ENCODE measurements at regions not wholly inside any gene's neighbourhood (a gene's known extent, or its start where the extent isn't known, plus 50 kb on each side); places are given as distances from the start of the nearest gene placed in this dataset.

DNA sequence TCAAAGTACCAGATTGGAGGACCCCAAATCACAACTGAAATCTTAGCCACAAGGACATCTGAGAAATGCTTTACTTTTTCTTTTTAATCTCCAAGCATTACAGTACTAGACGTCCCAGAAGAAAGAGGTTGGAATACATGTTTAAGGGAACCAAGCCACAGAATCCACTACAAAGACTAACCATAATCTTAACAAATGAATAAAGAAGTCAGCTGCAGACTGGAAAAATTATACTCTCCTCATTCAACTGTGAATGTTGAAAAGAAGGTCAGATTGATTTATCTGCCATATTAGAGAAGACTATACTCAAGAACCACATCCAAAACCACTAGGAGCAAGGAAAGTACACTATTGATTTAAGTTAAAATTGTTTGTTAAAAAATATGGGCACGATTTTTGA lies 102.1 kb upstream of the ABCB5 start:
- Histone ChIP-seq H3K27me3 (ENCODE audit: insufficient read depth) (no peaks in the 10 kb centered on the region), H4K20me1 (replicated peaks; ENCODE audit: insufficient read depth) (no peaks in the 10 kb centered on the region), H3K27ac (ENCODE audit: low read depth) (no peak overlapping the region), H3K79me2 (replicated peaks; ENCODE audit: insufficient read depth) (no peaks in the 10 kb centered on the region), H3F3A (replicated peaks; ENCODE audit: low read depth) (no peaks in the 10 kb centered on the region), H3K4me2 (no peak overlapping the region), H3K4me3 (no peak overlapping the region), H3K4me1 (ENCODE audit: insufficient read depth) (no peaks in the 10 kb centered on the region), H3K9me2 (ENCODE audit: insufficient read depth) (no peaks in the 10 kb centered on the region), H2AFZ (no peak overlapping the region), H3K36me3 (ENCODE audit: insufficient read depth) (no peaks in the 10 kb centered on the region)
- no peak overlapping the region for H3K27ac Mint-ChIP-seq
- H3K4me3 Mint-ChIP-seq, result no peak overlapping the region
- DNase-seq (ENCODE audit: low spot score) (no peak), ATAC-seq (no peak)
- no peaks in the 10 kb centered on the region for H3K36me3 Mint-ChIP-seq (ENCODE audit: low read depth)
- no peaks in the 10 kb centered on the region for H3K27me3 Mint-ChIP-seq (ENCODE audit: insufficient read depth, low read depth, poor library complexity)
- TF ChIP-seq JUNB (IDR thresholded peaks at IDR 0.05; ENCODE audit: unreplicated experiment) (no peak), EZH2phosphoT487 (IDR thresholded peaks at IDR 0.05; ENCODE audit: unreplicated experiment) (no peak), ZNF331 (CRISPR knock-in tag; IDR thresholded peaks at IDR 0.05; ENCODE audit: low read depth) (no peak), EZH2 (IDR thresholded peaks at IDR 0.05; ENCODE audit: low read depth, unreplicated experiment) (no peak)
- TF ChIP-seq, protein P1, sequence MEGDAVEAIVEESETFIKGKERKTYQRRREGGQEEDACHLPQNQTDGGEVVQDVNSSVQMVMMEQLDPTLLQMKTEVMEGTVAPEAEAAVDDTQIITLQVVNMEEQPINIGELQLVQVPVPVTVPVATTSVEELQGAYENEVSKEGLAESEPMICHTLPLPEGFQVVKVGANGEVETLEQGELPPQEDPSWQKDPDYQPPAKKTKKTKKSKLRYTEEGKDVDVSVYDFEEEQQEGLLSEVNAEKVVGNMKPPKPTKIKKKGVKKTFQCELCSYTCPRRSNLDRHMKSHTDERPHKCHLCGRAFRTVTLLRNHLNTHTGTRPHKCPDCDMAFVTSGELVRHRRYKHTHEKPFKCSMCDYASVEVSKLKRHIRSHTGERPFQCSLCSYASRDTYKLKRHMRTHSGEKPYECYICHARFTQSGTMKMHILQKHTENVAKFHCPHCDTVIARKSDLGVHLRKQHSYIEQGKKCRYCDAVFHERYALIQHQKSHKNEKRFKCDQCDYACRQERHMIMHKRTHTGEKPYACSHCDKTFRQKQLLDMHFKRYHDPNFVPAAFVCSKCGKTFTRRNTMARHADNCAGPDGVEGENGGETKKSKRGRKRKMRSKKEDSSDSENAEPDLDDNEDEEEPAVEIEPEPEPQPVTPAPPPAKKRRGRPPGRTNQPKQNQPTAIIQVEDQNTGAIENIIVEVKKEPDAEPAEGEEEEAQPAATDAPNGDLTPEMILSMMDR (conservative IDR thresholded peaks at IDR 0.05; ENCODE audit: low read depth in 2 of 2), result no peak
- TF ChIP-seq, protein P2, sequence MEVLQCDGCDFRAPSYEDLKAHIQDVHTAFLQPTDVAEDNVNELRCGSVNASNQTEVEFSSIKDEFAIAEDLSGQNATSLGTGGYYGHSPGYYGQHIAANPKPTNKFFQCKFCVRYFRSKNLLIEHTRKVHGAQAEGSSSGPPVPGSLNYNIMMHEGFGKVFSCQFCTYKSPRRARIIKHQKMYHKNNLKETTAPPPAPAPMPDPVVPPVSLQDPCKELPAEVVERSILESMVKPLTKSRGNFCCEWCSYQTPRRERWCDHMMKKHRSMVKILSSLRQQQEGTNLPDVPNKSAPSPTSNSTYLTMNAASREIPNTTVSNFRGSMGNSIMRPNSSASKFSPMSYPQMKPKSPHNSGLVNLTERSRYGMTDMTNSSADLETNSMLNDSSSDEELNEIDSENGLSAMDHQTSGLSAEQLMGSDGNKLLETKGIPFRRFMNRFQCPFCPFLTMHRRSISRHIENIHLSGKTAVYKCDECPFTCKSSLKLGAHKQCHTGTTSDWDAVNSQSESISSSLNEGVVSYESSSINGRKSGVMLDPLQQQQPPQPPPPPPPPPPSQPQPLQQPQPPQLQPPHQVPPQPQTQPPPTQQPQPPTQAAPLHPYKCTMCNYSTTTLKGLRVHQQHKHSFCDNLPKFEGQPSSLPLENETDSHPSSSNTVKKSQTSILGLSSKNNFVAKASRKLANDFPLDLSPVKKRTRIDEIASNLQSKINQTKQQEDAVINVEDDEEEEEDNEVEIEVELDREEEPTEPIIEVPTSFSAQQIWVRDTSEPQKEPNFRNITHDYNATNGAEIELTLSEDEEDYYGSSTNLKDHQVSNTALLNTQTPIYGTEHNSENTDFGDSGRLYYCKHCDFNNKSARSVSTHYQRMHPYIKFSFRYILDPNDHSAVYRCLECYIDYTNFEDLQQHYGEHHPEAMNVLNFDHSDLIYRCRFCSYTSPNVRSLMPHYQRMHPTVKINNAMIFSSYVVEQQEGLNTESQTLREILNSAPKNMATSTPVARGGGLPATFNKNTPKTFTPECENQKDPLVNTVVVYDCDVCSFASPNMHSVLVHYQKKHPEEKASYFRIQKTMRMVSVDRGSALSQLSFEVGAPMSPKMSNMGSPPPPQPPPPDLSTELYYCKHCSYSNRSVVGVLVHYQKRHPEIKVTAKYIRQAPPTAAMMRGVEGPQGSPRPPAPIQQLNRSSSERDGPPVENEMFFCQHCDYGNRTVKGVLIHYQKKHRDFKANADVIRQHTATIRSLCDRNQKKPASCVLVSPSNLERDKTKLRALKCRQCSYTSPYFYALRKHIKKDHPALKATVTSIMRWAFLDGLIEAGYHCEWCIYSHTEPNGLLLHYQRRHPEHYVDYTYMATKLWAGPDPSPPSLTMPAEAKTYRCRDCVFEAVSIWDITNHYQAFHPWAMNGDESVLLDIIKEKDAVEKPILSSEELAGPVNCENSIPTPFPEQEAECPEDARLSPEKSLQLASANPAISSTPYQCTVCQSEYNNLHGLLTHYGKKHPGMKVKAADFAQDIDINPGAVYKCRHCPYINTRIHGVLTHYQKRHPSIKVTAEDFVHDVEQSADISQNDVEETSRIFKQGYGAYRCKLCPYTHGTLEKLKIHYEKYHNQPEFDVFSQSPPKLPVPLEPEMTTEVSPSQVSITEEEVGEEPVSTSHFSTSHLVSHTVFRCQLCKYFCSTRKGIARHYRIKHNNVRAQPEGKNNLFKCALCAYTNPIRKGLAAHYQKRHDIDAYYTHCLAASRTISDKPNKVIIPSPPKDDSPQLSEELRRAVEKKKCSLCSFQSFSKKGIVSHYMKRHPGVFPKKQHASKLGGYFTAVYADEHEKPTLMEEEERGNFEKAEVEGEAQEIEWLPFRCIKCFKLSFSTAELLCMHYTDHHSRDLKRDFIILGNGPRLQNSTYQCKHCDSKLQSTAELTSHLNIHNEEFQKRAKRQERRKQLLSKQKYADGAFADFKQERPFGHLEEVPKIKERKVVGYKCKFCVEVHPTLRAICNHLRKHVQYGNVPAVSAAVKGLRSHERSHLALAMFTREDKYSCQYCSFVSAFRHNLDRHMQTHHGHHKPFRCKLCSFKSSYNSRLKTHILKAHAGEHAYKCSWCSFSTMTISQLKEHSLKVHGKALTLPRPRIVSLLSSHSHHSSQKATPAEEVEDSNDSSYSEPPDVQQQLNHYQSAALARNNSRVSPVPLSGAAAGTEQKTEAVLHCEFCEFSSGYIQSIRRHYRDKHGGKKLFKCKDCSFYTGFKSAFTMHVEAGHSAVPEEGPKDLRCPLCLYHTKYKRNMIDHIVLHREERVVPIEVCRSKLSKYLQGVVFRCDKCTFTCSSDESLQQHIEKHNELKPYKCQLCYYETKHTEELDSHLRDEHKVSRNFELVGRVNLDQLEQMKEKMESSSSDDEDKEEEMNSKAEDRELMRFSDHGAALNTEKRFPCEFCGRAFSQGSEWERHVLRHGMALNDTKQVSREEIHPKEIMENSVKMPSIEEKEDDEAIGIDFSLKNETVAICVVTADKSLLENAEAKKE (CRISPR knock-in tag; IDR thresholded peaks at IDR 0.05), result no peak
- TF ChIP-seq, protein P3, sequence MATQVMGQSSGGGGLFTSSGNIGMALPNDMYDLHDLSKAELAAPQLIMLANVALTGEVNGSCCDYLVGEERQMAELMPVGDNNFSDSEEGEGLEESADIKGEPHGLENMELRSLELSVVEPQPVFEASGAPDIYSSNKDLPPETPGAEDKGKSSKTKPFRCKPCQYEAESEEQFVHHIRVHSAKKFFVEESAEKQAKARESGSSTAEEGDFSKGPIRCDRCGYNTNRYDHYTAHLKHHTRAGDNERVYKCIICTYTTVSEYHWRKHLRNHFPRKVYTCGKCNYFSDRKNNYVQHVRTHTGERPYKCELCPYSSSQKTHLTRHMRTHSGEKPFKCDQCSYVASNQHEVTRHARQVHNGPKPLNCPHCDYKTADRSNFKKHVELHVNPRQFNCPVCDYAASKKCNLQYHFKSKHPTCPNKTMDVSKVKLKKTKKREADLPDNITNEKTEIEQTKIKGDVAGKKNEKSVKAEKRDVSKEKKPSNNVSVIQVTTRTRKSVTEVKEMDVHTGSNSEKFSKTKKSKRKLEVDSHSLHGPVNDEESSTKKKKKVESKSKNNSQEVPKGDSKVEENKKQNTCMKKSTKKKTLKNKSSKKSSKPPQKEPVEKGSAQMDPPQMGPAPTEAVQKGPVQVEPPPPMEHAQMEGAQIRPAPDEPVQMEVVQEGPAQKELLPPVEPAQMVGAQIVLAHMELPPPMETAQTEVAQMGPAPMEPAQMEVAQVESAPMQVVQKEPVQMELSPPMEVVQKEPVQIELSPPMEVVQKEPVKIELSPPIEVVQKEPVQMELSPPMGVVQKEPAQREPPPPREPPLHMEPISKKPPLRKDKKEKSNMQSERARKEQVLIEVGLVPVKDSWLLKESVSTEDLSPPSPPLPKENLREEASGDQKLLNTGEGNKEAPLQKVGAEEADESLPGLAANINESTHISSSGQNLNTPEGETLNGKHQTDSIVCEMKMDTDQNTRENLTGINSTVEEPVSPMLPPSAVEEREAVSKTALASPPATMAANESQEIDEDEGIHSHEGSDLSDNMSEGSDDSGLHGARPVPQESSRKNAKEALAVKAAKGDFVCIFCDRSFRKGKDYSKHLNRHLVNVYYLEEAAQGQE (IDR thresholded peaks at IDR 0.05; ENCODE audit: unreplicated experiment), result no peak
- H3K9me3 Mint-ChIP-seq, result no peaks in the 10 kb centered on the region
- H3K4me1 Mint-ChIP-seq, result 0 out of 3 replicates have a peak, but pooled peaks cover under 1% of the 10 kb centered on the region
